Astrocyte (in vitro differentiated cells and primary cell): ENCODE measurements at regions not wholly inside any gene's neighbourhood (a gene's known extent, or its start where the extent isn't known, plus 50 kb on each side); places are given as distances from the start of the nearest gene placed in this dataset.

ENCODE experiments used
- DNase-seq: peaks from one replicate; pipeline ENCODE4 v3.0.0-alpha.2; 2010; ENCODE audit warnings: low read depth
- FAIRE-seq: peaks from 2 replicates; lab custom pipeline; 2011; peaks lifted over from hg19 to GRCh38; lab: Jason Lieb, UNC
- H2AFZ ChIP-seq: 2 replicates; pipeline ENCODE4 v1.6.0; 2012; ENCODE audit warnings: low read depth, low read length, inconsistent platforms
- H3K27ac ChIP-seq: 2 replicates; pipeline ENCODE4 v1.5.1; 2011; ENCODE audit warnings: low read depth, low read length, inconsistent platforms
- H3K27me3 ChIP-seq: 2 replicates; pipeline ENCODE4 v1.6.0; 2011; ENCODE audit warnings: low read length, inconsistent platforms; ENCODE audit not compliant: insufficient read depth
- H3K36me3 ChIP-seq: 2 replicates; pipeline ENCODE4 v1.5.1; 2011; ENCODE audit warnings: low read length, inconsistent platforms; ENCODE audit not compliant: insufficient read depth
- H3K4me1 ChIP-seq: 2 replicates; pipeline ENCODE4 v1.5.1; 2011; ENCODE audit warnings: low read length, inconsistent platforms; ENCODE audit not compliant: insufficient read depth
- H3K4me2 ChIP-seq: 2 replicates; pipeline ENCODE4 v1.6.0; 2012; ENCODE audit warnings: low read length, inconsistent platforms
- H3K4me3 ChIP-seq: 2 replicates; pipeline ENCODE4 v1.5.1; 2011; ENCODE audit warnings: low read depth, mild to moderate bottlenecking, low read length, inconsistent platforms; ENCODE audit not compliant: insufficient read depth
- H3K79me2 ChIP-seq: 2 replicates; pipeline ENCODE4 v1.6.0; 2012; ENCODE audit warnings: mild to moderate bottlenecking, low read length, inconsistent platforms; ENCODE audit not compliant: insufficient read depth
- H3K9ac ChIP-seq: 2 replicates; pipeline ENCODE4 v1.6.0; 2012; ENCODE audit warnings: mild to moderate bottlenecking, low read length, inconsistent platforms
- H3K9me3 ChIP-seq: 2 replicates; pipeline ENCODE4 v1.5.1; 2012; ENCODE audit warnings: low read depth, mild to moderate bottlenecking, low read length, inconsistent platforms; ENCODE audit not compliant: insufficient read depth
- H4K20me1 ChIP-seq: 2 replicates; pipeline ENCODE4 v1.6.0; 2012; ENCODE audit warnings: low read length, inconsistent platforms; ENCODE audit not compliant: insufficient read depth
- H3K27ac Mint-ChIP-seq: one replicate; pipeline ENCODE4 v1.8.0; 2021; ENCODE audit warnings: mild to moderate bottlenecking, mixed read lengths; ENCODE audit not compliant: unreplicated experiment
- H3K27me3 Mint-ChIP-seq: one replicate; pipeline ENCODE4 v1.8.0; 2021; ENCODE audit warnings: low read depth, mixed read lengths; ENCODE audit not compliant: unreplicated experiment
- H3K36me3 Mint-ChIP-seq: one replicate; pipeline ENCODE4 v1.8.0; 2021; ENCODE audit warnings: low read depth, mixed read lengths; ENCODE audit not compliant: unreplicated experiment
- H3K4me1 Mint-ChIP-seq: one replicate; pipeline ENCODE4 v1.8.0; 2021; ENCODE audit warnings: low read depth, mixed read lengths; ENCODE audit not compliant: unreplicated experiment
- H3K4me3 Mint-ChIP-seq: one replicate; pipeline ENCODE4 v1.8.0; 2021; ENCODE audit warnings: mild to moderate bottlenecking, moderate library complexity, mixed read lengths; ENCODE audit not compliant: unreplicated experiment
- H3K9me3 Mint-ChIP-seq: one replicate; pipeline ENCODE4 v1.8.0; 2021; ENCODE audit warnings: mild to moderate bottlenecking, mixed read lengths; ENCODE audit not compliant: unreplicated experiment
- EZH2 ChIP-seq: IDR thresholded peaks from 2 replicates; pipeline ENCODE4 v1.6.1; 2012; ENCODE audit warnings: mild to moderate bottlenecking, low read length, inconsistent platforms; ENCODE audit not compliant: insufficient read depth
- TF ChIP-seq, protein P1 (sequence below): IDR thresholded peaks from 2 replicates; pipeline ENCODE4 v1.5.1; 2011; ENCODE audit warnings: low read depth, mild to moderate bottlenecking, inconsistent platforms, low read length, moderate library complexity; ENCODE audit not compliant: insufficient read depth

DNA sequence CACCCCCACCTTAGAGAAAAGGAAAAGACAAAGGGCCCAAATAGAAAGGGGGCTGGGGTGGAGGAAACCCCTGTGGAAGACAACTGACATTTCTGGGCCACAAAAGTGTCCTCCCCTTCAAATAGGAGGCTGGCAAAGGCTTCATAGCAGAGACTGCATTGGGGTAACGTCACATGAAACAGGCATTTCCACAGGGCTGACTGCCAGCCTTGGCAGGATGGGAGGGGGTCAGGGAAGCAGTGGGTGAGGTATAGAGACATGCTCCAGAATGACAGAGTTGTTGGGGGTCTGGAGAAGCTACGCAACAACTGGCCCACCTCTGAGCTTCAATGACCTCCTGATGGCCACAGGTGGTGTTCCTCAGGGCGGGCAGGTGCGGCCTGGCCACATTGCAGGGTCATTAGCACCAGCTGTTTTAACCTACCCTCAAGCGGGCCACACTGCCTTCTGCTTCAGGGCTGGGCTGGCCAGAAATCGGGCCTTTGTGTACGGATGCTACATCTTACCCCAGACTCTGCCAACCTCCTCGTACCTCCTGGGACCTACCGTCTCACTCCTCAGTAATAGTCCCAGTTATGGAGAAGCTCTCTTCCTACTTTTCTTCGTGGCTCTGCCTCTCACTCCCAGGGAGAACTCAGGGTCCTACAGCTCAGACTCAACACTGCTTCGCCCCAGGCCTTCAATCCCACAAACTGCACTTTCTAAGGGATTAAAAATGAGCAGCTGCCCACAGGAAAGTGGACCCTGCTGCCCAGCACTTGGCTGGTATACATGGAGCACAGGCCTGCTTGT is 160.0 kb upstream of the NCAM1 start:
- Histone ChIP-seq H3K9me3 (no peaks in the 10 kb centered on the region), H3K4me1 (peaks cover 8% of the 10 kb centered on the region), H3K9ac (no peak overlapping the region), H3K27ac (no peak overlapping the region), H3K4me3 (no peak overlapping the region), H3K4me2 (no peak overlapping the region), H2AFZ (no peak overlapping the region), H3K27me3 (no peaks in the 10 kb centered on the region), H3K79me2 (no peaks in the 10 kb centered on the region), H4K20me1 (no peaks in the 10 kb centered on the region), H3K36me3 (no peaks in the 10 kb centered on the region)
- H3K4me3 Mint-ChIP-seq = no peak overlapping the region
- H3K9me3 Mint-ChIP-seq = no peaks in the 10 kb centered on the region
- peaks cover 12% of the 10 kb centered on the region for H3K27me3 Mint-ChIP-seq
- TF ChIP-seq, protein P1, sequence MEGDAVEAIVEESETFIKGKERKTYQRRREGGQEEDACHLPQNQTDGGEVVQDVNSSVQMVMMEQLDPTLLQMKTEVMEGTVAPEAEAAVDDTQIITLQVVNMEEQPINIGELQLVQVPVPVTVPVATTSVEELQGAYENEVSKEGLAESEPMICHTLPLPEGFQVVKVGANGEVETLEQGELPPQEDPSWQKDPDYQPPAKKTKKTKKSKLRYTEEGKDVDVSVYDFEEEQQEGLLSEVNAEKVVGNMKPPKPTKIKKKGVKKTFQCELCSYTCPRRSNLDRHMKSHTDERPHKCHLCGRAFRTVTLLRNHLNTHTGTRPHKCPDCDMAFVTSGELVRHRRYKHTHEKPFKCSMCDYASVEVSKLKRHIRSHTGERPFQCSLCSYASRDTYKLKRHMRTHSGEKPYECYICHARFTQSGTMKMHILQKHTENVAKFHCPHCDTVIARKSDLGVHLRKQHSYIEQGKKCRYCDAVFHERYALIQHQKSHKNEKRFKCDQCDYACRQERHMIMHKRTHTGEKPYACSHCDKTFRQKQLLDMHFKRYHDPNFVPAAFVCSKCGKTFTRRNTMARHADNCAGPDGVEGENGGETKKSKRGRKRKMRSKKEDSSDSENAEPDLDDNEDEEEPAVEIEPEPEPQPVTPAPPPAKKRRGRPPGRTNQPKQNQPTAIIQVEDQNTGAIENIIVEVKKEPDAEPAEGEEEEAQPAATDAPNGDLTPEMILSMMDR = no peak
- TF ChIP-seq EZH2 = no peak
- H3K4me1 Mint-ChIP-seq = peaks cover 8% of the 10 kb centered on the region
- H3K27ac Mint-ChIP-seq = no peak overlapping the region
- no peaks in the 10 kb centered on the region for H3K36me3 Mint-ChIP-seq
- no peak for DNase-seq
- FAIRE-seq = no peak

DNA sequence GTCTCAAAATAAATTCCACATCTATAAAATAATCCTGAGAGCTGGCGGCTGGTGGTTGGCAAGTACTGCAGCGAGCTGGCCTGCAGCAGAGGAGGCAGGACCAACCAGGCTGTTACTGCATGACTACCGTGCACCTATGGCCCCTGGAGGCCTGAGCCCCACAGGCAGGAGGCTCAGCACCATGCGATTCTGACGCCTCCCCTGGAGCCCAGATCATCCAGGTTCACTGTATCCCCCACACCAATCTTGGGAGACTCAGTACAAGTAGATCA is 159.5 kb upstream of the NCAM1 start:
- Mint-ChIP-seq H3K9me3 (no peaks in the 10 kb centered on the region), H3K27ac (no peak overlapping the region), H3K27me3 (peaks cover 15% of the 10 kb centered on the region), H3K36me3 (no peaks in the 10 kb centered on the region), H3K4me1 (peaks cover 4% of the 10 kb centered on the region), H3K4me3 (no peak overlapping the region)
- Histone ChIP-seq H4K20me1 (no peaks in the 10 kb centered on the region), H3K79me2 (no peaks in the 10 kb centered on the region), H3K4me3 (no peak overlapping the region), H2AFZ (no peak overlapping the region), H3K9me3 (no peaks in the 10 kb centered on the region), H3K27me3 (no peaks in the 10 kb centered on the region), H3K36me3 (no peaks in the 10 kb centered on the region), H3K9ac (no peak overlapping the region), H3K4me2 (no peak overlapping the region), H3K27ac (no peak overlapping the region), H3K4me1 (peaks cover 7% of the 10 kb centered on the region)
- no peak for DNase-seq
- no peak for FAIRE-seq
- TF ChIP-seq, protein P1 = no peak
- TF ChIP-seq EZH2 = no peak

DNA sequence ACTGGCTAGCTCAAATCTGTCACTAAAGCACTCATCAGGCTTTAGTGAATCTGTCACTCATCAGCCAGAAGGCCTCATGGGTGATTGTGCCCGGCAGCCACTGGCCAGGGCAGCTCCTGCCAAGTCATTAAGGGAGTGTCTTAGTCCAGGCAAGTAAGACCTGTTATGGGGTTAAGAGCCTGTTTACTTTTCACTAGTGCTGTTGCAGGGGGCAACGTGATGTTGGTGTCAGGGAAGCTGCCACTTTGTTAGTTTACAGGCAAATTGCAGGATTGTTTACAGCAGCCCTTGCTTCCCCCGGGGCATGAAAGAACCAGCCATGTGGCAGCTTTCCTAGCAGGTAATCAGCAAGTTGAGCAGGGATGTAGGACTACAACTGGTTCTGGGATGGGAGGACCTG is 155.6 kb upstream of the NCAM1 start:
- Histone ChIP-seq H3K79me2 (no peaks in the 10 kb centered on the region), H3K4me2 (no peak overlapping the region), H3K9ac (no peak overlapping the region), H2AFZ (no peak overlapping the region), H4K20me1 (no peaks in the 10 kb centered on the region), H3K9me3 (no peaks in the 10 kb centered on the region), H3K27ac (no peak overlapping the region), H3K36me3 (no peaks in the 10 kb centered on the region), H3K4me3 (no peak overlapping the region), H3K4me1 (no peaks in the 10 kb centered on the region), H3K27me3 (no peaks in the 10 kb centered on the region)
- DNase-seq (no peak), FAIRE-seq (no peak)
- Mint-ChIP-seq H3K27ac (no peak overlapping the region), H3K4me1 (no peaks in the 10 kb centered on the region), H3K36me3 (no peaks in the 10 kb centered on the region), H3K9me3 (no peaks in the 10 kb centered on the region), H3K4me3 (no peak overlapping the region), H3K27me3 (peaks cover 20% of the 10 kb centered on the region)
- no peak for TF ChIP-seq EZH2
- TF ChIP-seq, protein P1 = no peak
